GM18867 (cell line): ENCODE measurements at regions not wholly inside any gene's neighbourhood (a gene's known extent, or its start where the extent isn't known, plus 50 kb on each side); places are given as distances from the start of the nearest gene placed in this dataset.
"Not testable (repeated sequence)": the region's sequence is repeated elsewhere in the genome, so short reads cannot be mapped to it uniquely, and the experiment has no call there.

ENCODE experiments used
- ATAC-seq: cut with Tn5 transposase; IDR thresholded peaks from one replicate; pipeline ENCODE4 v1.9.1; 2021; ENCODE audit warnings: mild to moderate bottlenecking, moderate library complexity; ENCODE audit not compliant: unreplicated experiment

DNA sequence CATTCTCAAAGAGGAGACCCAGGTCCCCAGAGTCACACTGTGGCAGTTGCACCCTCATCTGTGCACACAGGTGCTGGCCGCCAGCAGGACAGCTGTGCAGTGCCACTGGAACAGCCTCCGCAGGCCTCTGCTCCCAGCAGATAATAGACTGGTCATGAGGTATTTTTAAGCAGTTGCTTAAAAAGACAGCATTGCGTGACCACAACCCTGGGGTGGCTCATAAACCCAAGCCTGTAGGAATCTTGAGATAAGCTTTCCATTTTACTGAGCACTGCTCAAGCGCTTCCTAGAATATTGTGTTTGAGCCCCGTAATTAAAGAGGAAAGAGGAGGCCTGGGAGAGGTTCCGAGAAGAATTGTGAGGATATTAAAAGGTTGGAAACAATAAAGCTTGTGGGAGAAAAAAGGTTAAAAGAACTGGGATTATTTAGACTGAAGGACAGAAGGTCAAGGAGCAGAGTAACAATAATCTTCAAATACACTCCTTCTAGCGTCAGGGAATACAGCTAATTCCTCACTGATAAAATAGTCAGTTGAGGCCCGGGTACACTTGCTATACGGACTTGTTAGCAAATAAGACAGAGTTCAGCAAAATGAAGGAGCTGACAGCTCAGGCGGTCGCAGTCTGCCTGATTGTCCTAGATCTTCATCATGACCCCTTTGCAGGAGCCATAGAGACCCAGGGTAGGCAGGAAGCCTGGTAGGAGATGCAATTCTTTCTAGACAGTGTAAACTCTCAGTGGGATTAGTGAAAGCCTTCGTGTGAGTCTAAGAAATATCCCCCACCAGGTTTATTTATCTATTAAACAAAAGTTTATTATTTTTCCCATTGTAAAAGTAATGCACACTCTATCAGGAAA, 86.2 kb upstream of the KIT start:
- ATAC-seq, result no peak

DNA sequence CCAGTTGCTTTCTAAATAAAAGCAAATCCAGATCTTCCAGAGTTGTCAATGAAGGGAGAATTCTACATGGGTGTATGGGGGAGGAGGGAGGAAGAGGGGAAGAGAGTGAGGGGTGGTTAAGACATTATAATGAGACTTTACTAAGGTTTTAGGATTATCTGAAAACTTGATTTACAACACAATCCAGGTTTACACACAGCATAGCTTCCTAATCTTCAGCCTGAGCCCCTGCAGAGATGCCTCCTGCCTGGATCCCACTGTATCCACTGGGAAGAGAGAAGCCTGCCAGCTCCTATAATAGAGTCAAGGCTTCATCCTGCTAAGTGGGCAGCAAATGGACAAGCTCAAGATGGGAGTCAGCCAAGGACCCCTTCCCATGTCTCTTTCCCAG, 85.6 kb upstream of the KIT start:
- no peak for ATAC-seq

DNA sequence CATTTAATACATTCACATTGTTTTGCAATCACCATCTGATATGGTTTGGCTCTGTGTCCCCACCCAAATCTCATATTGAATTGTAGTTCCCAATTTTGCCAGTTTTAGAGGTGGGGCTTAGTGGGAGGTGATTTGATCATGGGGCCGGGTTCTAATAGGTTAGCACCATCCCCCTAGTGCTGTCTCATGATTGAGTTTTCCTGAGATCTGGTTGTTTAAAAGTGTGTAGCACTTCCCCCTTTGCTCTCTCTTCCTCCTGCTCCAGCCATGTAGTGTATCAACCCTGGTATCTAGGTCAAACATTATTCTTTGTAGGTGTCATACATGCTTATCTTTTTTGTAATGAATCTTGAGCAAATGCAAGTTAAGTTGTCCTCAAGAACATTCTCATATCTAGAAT, 83.3 kb upstream of the KIT start:
- ATAC-seq, result no peak

DNA sequence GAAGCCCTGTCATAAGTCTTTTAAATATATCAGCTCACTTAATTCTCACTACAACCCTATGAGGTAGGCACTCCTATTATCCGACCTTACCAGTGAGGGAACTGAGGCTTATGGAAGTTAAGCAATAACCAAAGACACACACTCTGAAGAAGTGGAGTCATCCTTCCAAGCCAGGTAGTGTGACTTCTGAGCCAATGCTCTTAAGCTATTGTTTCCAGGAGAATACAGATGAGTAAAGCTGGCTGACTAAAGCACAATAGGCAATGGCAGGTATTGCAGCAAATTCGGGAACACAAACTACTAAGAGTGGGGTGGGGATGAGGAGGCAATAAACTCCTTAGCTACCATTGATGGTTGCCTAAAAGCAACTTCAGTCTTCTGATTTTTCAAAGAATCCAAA, 81.8 kb upstream of the KIT start:
- no peak for ATAC-seq

GRCh38 chr4:54581807-54582206, 76.0 kb upstream of the KIT start:
- no peak for ATAC-seq

- no peak for ATAC-seq
Observed at GRCh38 chr4:54585321-54586000, 72.3 kb upstream of the KIT start.

DNA sequence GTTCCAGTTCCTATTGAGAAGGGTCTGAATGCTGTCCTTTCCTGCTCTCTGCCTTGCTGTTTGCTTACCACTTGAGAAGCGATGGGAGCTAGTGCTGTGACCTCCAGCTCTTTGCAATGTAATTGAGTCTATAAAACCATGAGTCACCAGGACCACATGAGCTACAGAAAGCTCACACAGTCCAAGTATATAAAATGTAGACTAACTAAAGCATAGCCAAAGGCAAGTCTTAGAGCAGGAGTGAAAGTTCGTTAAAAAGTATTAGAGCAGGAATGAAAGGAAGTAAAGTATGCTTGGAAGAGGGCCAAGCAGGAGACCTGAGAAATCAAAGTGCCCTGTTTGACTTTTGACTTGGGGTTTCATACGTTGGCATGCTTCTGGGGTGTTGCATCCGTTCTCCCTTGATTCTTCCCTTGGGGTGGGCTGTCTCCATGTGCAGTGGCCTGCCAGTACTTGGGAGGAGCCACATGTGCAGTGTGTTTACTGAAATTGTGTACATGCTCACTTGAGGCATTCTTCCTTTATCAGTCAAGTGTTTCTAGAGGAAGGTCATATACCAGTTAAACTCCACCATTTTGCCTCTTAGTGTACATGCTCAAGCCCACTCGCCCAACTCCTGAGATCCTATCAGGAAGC, 71.3 kb upstream of the KIT start:
- no peak for ATAC-seq

DNA sequence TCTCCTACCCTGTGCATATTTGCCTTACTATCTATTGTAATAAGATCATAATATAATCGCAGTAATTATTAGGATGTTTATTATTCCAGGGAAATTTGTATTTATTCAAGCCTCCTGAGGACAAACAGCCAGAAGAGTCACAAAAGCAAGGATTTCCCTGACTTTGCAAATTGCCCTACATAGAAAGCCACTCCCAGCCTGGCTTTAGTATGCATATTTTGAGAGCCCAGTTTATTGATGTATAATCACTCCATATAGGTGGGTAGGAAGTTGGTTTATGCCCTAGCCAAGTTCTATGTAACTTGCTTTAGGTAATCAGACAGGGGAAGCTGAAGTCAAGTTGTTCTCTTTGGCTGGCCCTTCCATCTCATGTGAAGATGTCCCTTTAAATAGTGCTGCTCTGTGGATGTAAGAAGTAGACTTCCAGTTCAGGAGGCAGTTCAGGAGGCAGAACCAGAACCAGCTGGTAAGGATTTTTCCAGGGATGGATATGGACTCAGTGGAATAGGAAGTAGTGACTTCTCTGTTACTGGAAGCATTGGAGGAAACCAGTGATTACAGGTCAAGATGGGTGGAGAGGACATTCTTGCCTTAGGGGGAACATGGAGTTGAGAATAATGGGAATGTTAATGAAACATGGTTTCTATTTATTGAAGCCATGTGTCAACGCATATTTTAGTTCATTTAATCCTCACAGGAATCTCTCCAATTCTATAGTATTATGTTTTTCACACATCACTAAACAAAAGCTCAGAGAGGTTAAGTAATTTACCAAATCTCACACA, 70.5 kb upstream of the KIT start:
- no peak for ATAC-seq

DNA sequence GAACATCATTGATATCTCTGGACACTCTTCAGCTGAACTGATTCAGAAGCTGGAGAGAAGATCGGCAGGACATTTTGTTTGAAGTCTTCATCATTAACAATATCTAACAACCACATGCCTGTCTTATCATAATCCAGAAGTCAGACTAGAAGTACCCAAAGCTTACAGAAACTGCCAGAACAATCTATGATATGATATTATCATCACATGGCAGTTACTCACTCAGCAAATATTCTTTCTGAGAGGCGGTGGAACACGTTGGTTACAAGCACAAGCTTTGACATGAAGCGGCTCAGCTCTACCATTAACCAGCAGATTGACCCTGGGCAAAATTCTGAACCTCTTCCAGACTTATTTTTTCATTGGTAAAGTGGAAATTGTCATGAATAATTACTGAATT, 69.4 kb upstream of the KIT start:
- ATAC-seq, result no peak

DNA sequence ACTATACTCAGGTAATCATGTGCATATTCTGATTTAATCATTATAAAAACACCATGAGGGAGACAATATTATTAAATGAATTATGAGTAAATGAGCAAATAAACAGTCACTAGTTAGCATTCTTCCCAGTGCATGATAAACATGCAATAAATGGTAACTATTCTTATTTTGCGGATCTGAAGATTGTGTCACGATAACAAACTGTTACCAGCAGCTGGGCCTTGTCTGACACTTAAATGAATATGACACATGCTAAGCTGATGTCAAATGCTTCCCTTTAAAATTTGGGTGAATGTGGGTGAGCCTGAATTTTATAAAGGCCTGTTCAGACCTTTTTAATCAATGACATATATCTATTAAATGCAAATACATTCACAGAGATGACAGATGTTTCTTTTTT, 68.2 kb upstream of the KIT start:
- no peak for ATAC-seq

GRCh38 chr4:54593795-54594322, 63.9 kb upstream of the KIT start:
- no peak for ATAC-seq

GRCh38 chr4:54596201-54596600, 61.6 kb upstream of the KIT start:
- no peak for ATAC-seq

- ATAC-seq, result not testable (repeated sequence)
Observed at GRCh38 chr4:54597678-54598077, 60.1 kb upstream of the KIT start.

DNA sequence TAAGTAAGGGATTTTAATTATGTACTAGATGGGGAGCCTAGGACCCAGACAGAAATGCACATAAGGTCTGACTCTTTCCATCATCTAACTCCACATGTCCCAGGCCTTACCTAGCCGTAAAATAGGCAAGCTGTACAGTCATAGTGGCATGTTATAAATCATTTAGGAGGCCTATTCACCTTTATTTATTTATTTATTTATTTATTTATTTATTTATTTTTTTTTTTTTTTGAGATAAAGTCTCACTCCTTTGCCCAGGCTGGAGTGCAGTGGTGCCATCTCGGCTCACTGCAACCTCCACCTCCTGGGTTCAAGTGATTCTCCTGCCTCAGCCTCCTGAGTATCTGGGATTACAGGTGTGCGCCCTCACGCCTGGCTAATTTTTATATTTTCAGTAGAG, 55.6 kb upstream of the KIT start:
- not testable (repeated sequence) for ATAC-seq

DNA sequence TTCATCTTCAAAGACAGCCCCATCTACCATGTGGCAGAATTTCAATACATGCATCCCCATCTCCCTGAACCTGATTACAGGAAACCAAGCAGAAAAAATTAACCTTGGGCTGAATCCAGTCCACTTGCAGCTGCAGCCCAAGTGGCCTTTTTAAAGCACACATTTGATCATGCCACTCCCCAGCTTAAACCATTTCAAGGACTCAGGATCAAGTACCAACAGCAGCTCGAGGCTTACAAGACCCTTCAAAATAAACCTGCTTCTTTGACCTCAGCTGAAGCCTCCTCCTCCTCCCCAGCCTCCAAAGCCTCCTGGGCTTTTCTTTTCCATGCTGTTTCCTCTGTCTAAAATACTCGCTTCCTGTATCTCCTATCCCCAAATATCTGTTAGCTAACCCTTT, 50.7 kb upstream of the KIT start:
- no peak for ATAC-seq

DNA sequence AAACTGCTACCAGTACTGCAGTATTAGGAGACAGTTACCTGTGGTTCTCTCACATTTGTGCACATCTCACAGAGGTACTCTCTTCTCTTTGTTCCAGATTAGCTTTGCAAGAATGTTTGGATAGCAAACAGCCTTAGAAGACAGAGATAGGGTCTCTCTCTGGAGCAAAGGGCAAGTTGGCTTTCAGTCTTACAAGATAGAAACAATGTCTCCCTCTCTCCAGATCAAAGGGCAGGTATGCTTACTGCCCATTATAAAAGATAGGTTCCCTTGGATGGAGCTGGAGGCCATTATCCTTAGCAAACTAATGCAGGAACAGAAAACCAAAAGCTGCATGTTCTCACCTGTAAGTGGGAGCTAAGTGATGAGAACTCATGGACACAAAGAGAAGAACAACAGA, 50.2 kb upstream of the KIT start:
- no peak for ATAC-seq
